ENCODE measurements at regions not wholly inside any gene's neighbourhood (a gene's known extent, or its start where the extent isn't known, plus 50 kb on each side); places are given as distances from the start of the nearest gene placed in this dataset.
"Not testable (repeated sequence)": the region's sequence is repeated elsewhere in the genome, so short reads cannot be mapped to it uniquely, and the experiment has no call there.

- Histone ChIP-seq H3K36me3 (ENCODE audit: control insufficient read depth, insufficient read depth, low read length) (no peaks in the 10 kb centered on the region), H3K9ac (ENCODE audit: low read length) (no peak overlapping the region), H3K4me1 (ENCODE audit: control insufficient read depth, insufficient read depth, low read length) (no peaks in the 10 kb centered on the region), H3K4me3 (ENCODE audit: low read depth, low read length) (no peak overlapping the region), H3K9me3 (ENCODE audit: control insufficient read depth, insufficient read depth, low read depth, low read length) (peaks cover 10% of the 10 kb centered on the region), H3K27me3 (ENCODE audit: control insufficient read depth, insufficient read depth, low read length) (no peaks in the 10 kb centered on the region), H3K27ac (ENCODE audit: low read depth, low read length) (no peak overlapping the region)
Observed at GRCh38 chr3:105976196-105976595, 107.4 kb upstream of the CBLB start.

- no peak overlapping the region for H3K27ac ChIP-seq (ENCODE audit: low read depth, low read length)
- H3K4me1 ChIP-seq (ENCODE audit: control insufficient read depth, insufficient read depth, low read length), result no peaks in the 10 kb centered on the region
- no peaks in the 10 kb centered on the region for H3K27me3 ChIP-seq (ENCODE audit: control insufficient read depth, insufficient read depth, low read length)
- H3K9ac ChIP-seq (ENCODE audit: low read length), result no peak overlapping the region
- peaks cover 10% of the 10 kb centered on the region; the same call in 1 of the 2 replicates for H3K9me3 ChIP-seq (ENCODE audit: control insufficient read depth, insufficient read depth, low read depth, low read length)
- H3K4me3 ChIP-seq (ENCODE audit: low read depth, low read length), result no peak overlapping the region
- no peaks in the 10 kb centered on the region for H3K36me3 ChIP-seq (ENCODE audit: control insufficient read depth, insufficient read depth, low read length)
Observed at GRCh38 chr3:105979961-105980360, 111.1 kb upstream of the CBLB start.

GRCh38 chr3:105982207-105982606, 113.4 kb upstream of the CBLB start:
- H3K27ac ChIP-seq (ENCODE audit: low read depth, low read length), result no peak overlapping the region
- H3K4me1 ChIP-seq (ENCODE audit: control insufficient read depth, insufficient read depth, low read length), result no peaks in the 10 kb centered on the region
- no peak overlapping the region for H3K9ac ChIP-seq (ENCODE audit: low read length)
- H3K36me3 ChIP-seq (ENCODE audit: control insufficient read depth, insufficient read depth, low read length), result no peaks in the 10 kb centered on the region
- no peaks in the 10 kb centered on the region for H3K27me3 ChIP-seq (ENCODE audit: control insufficient read depth, insufficient read depth, low read length)
- peaks cover 10% of the 10 kb centered on the region; the same call in 1 of the 2 replicates for H3K9me3 ChIP-seq (ENCODE audit: control insufficient read depth, insufficient read depth, low read depth, low read length)
- H3K4me3 ChIP-seq (ENCODE audit: low read depth, low read length), result no peak overlapping the region

- H3K27me3 ChIP-seq (ENCODE audit: control insufficient read depth, insufficient read depth, low read length), result no peaks in the 10 kb centered on the region
- no peak overlapping the region for H3K27ac ChIP-seq (ENCODE audit: low read depth, low read length)
- no peaks in the 10 kb centered on the region for H3K4me1 ChIP-seq (ENCODE audit: control insufficient read depth, insufficient read depth, low read length)
- no peak overlapping the region for H3K9ac ChIP-seq (ENCODE audit: low read length)
- H3K9me3 ChIP-seq (ENCODE audit: control insufficient read depth, insufficient read depth, low read depth, low read length), result peaks cover 10% of the 10 kb centered on the region; the same call in 1 of the 2 replicates
- H3K36me3 ChIP-seq (ENCODE audit: control insufficient read depth, insufficient read depth, low read length), result no peaks in the 10 kb centered on the region
- H3K4me3 ChIP-seq (ENCODE audit: low read depth, low read length), result no peak overlapping the region
Observed at GRCh38 chr3:105984837-105985236, 116.0 kb upstream of the CBLB start.

GRCh38 chr3:105986343-105986742, 117.5 kb upstream of the CBLB start:
- H3K4me3 ChIP-seq (ENCODE audit: low read depth, low read length), result not testable (repeated sequence)

GRCh38 chr3:105987809-105988208, 119.0 kb upstream of the CBLB start:
- Histone ChIP-seq H3K36me3 (ENCODE audit: control insufficient read depth, insufficient read depth, low read length) (no peaks in the 10 kb centered on the region), H3K27ac (ENCODE audit: low read depth, low read length) (no peak overlapping the region), H3K27me3 (ENCODE audit: control insufficient read depth, insufficient read depth, low read length) (no peaks in the 10 kb centered on the region), H3K4me3 (ENCODE audit: low read depth, low read length) (no peak overlapping the region), H3K4me1 (ENCODE audit: control insufficient read depth, insufficient read depth, low read length) (no peaks in the 10 kb centered on the region), H3K9me3 (ENCODE audit: control insufficient read depth, insufficient read depth, low read depth, low read length) (peaks cover 10% of the 10 kb centered on the region), H3K9ac (ENCODE audit: low read length) (no peak overlapping the region)

More at GRCh38 chr3:105986343-105986742, 117.5 kb upstream of the CBLB start:
- peaks cover 13% of the 10 kb centered on the region for H3K9me3 ChIP-seq (ENCODE audit: control insufficient read depth, insufficient read depth, low read depth, low read length)
- H3K9ac ChIP-seq (ENCODE audit: low read length); H3K27me3 ChIP-seq (ENCODE audit: control insufficient read depth, insufficient read depth, low read length); H3K36me3 ChIP-seq (ENCODE audit: control insufficient read depth, insufficient read depth, low read length); H3K4me1 ChIP-seq (ENCODE audit: control insufficient read depth, insufficient read depth, low read length); H3K27ac ChIP-seq (ENCODE audit: low read depth, low read length): not testable (repeated sequence)

- no peak overlapping the region for H3K4me3 ChIP-seq (ENCODE audit: low read depth, low read length)
- peaks cover 6% of the 10 kb centered on the region for H3K9me3 ChIP-seq (ENCODE audit: control insufficient read depth, insufficient read depth, low read depth, low read length)
- H3K4me1 ChIP-seq (ENCODE audit: control insufficient read depth, insufficient read depth, low read length), result no peaks in the 10 kb centered on the region
- no peaks in the 10 kb centered on the region for H3K27me3 ChIP-seq (ENCODE audit: control insufficient read depth, insufficient read depth, low read length)
- no peak overlapping the region for H3K9ac ChIP-seq (ENCODE audit: low read length)
- H3K36me3 ChIP-seq (ENCODE audit: control insufficient read depth, insufficient read depth, low read length), result no peaks in the 10 kb centered on the region
- H3K27ac ChIP-seq (ENCODE audit: low read depth, low read length), result no peak overlapping the region
Observed at GRCh38 chr3:105988540-105989212, 119.9 kb upstream of the CBLB start.

GRCh38 chr3:105996781-105997180, 128.0 kb upstream of the CBLB start:
- Histone ChIP-seq H3K36me3 (ENCODE audit: control insufficient read depth, insufficient read depth, low read length) (no peaks in the 10 kb centered on the region), H3K27ac (ENCODE audit: low read depth, low read length) (no peak overlapping the region)

GRCh38 chr3:105997466-105997799, 128.6 kb upstream of the CBLB start:
- Histone ChIP-seq H3K4me3 (ENCODE audit: low read depth, low read length) (no peak overlapping the region), H3K4me1 (ENCODE audit: control insufficient read depth, insufficient read depth, low read length) (no peaks in the 10 kb centered on the region), H3K27me3 (ENCODE audit: control insufficient read depth, insufficient read depth, low read length) (no peaks in the 10 kb centered on the region), H3K27ac (ENCODE audit: low read depth, low read length) (no peak overlapping the region), H3K9me3 (ENCODE audit: control insufficient read depth, insufficient read depth, low read depth, low read length) (peaks cover 6% of the 10 kb centered on the region; the same call in 1 of the 2 replicates), H3K9ac (ENCODE audit: low read length) (no peak overlapping the region), H3K36me3 (ENCODE audit: control insufficient read depth, insufficient read depth, low read length) (no peaks in the 10 kb centered on the region)

More at GRCh38 chr3:105996781-105997180, 128.0 kb upstream of the CBLB start:
- Histone ChIP-seq H3K27me3 (ENCODE audit: control insufficient read depth, insufficient read depth, low read length) (no peaks in the 10 kb centered on the region), H3K9me3 (ENCODE audit: control insufficient read depth, insufficient read depth, low read depth, low read length) (peaks cover 6% of the 10 kb centered on the region; the same call in 1 of the 2 replicates), H3K4me1 (ENCODE audit: control insufficient read depth, insufficient read depth, low read length) (no peaks in the 10 kb centered on the region), H3K4me3 (ENCODE audit: low read depth, low read length) (no peak overlapping the region), H3K9ac (ENCODE audit: low read length) (no peak overlapping the region)

DNA sequence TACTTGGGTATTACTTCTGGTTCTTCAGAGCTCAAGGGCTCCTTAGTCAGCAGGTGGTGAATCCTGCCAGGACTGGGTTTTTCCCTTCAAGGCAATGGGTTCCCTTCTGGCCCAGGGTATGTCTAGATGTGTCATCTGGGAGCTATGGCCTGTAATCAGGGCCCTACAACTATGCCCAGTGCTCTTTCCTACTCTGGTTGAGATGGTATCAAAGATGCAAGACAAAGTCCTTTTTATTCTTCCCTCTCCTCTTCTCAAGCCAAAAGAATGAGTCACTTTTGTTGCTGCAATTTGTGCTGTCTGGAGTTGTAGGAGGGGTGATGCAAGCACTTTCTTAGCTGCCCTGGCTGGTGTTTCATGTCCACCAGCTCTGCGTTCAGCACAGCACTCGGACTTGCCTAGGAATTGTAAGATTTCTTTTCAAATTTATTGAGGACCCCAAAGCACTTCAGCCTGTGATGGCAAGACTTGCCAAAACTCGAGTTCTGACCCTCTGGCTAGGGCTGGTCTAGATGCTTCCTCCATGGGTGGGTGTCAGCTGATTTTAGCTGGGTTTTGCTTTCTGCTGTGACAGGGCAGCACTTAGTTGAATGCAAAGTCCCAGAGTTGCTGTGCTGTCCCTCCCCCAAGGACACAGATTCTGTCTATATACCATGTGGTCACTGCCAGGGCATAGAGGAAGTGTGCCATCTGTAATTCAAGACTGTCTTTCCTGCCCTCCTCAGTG, 129.2 kb upstream of the CBLB start:
- H3K27me3 ChIP-seq (ENCODE audit: control insufficient read depth, insufficient read depth, low read length), result no peaks in the 10 kb centered on the region

DNA sequence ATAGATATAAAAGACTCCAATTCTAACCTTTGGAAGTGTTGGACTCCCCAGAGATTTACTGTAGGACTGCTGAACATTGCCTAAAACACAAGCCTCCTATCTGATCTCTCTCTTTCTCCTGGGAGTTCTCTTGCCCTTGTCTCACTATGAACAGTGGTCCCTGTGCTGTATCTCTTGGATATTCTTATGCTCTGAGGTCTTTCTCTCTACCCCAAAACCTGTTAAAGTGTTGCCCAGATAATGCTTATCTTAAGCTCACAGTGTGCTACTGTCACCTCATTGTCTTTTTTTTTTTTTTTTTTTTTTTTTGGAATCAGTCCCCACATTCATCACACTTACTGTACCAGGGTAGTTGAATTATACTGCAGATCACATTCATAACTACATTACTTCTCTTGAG, 131.0 kb upstream of the CBLB start:
- H3K4me3 ChIP-seq (ENCODE audit: low read depth, low read length), result no peak overlapping the region
- no peaks in the 10 kb centered on the region for H3K4me1 ChIP-seq (ENCODE audit: control insufficient read depth, insufficient read depth, low read length)
- H3K9me3 ChIP-seq (ENCODE audit: control insufficient read depth, insufficient read depth, low read depth, low read length), result peaks cover 6% of the 10 kb centered on the region; the same call in 1 of the 2 replicates
- no peaks in the 10 kb centered on the region for H3K27me3 ChIP-seq (ENCODE audit: control insufficient read depth, insufficient read depth, low read length)
- no peak overlapping the region for H3K27ac ChIP-seq (ENCODE audit: low read depth, low read length)
- H3K9ac ChIP-seq (ENCODE audit: low read length), result no peak overlapping the region
- no peaks in the 10 kb centered on the region for H3K36me3 ChIP-seq (ENCODE audit: control insufficient read depth, insufficient read depth, low read length)

More for the DNA sequence above, 129.2 kb upstream of the CBLB start:
- no peak overlapping the region for H3K9ac ChIP-seq (ENCODE audit: low read length)
- no peaks in the 10 kb centered on the region for H3K4me1 ChIP-seq (ENCODE audit: control insufficient read depth, insufficient read depth, low read length)
- H3K9me3 ChIP-seq (ENCODE audit: control insufficient read depth, insufficient read depth, low read depth, low read length), result peaks cover 6% of the 10 kb centered on the region; the same call in 1 of the 2 replicates
- no peaks in the 10 kb centered on the region for H3K36me3 ChIP-seq (ENCODE audit: control insufficient read depth, insufficient read depth, low read length)
- H3K27ac ChIP-seq (ENCODE audit: low read depth, low read length), result no peak overlapping the region
- no peak overlapping the region for H3K4me3 ChIP-seq (ENCODE audit: low read depth, low read length)

Measured in HUES6 (cell line).